WERI-Rb-1 (cell line): ENCODE measurements at regions not wholly inside any gene's neighbourhood (a gene's known extent, or its start where the extent isn't known, plus 50 kb on each side); places are given as distances from the start of the nearest gene placed in this dataset.
"Not testable (repeated sequence)": the region's sequence is repeated elsewhere in the genome, so short reads cannot be mapped to it uniquely, and the experiment has no call there.

Source experiments
- DNase-seq: peaks from one replicate; pipeline ENCODE4 v3.0.0-alpha.2; 2020
- H3K27ac ChIP-seq: fragments of 250-450 bp; sonication (Bioruptor Pico); 2 replicates; pipeline ENCODE4 v1.5.1; 2020; ENCODE audit warnings: mild to moderate bottlenecking, moderate library complexity
- H3K27me3 ChIP-seq: fragments of 250-450 bp; sonication (Bioruptor Pico); 2 replicates; pipeline ENCODE4 v1.5.1; 2021; ENCODE audit warnings: mild to moderate bottlenecking, low read depth, moderate library complexity; ENCODE audit not compliant: insufficient read depth, severe bottlenecking
- H3K36me3 ChIP-seq: fragments of 250-450 bp; sonication (Bioruptor Pico); 2 replicates; pipeline ENCODE4 v1.5.1; 2020; ENCODE audit warnings: mild to moderate bottlenecking, moderate library complexity
- H3K4me3 ChIP-seq: 2 replicates; pipeline ENCODE4 v1.5.1; 2011; ENCODE audit warnings: low read depth, mild to moderate bottlenecking, control low read depth, low read length
- H3K9me3 ChIP-seq: fragments of 250-450 bp; sonication (Bioruptor Pico); 2 replicates; pipeline ENCODE4 v1.5.1; 2021; ENCODE audit warnings: mild to moderate bottlenecking, moderate library complexity; ENCODE audit not compliant: severe bottlenecking
- CTCF ChIP-seq: IDR thresholded peaks from 2 replicates; pipeline ENCODE4 v1.5.1; 2011; ENCODE audit warnings: low read depth, mild to moderate bottlenecking, control low read depth, inconsistent platforms, low read length

GRCh38 chrX:85570496-85570895, 191.0 kb upstream of the POF1B start:
- DNase-seq = peak; percentile 7
- no peaks in the 10 kb centered on the region for H3K9me3 ChIP-seq

GRCh38 chrX:85569686-85570085, 190.2 kb upstream of the POF1B start:
- Histone ChIP-seq H3K27ac (no peak overlapping the region), H3K4me3 (no peak overlapping the region), H3K27me3 (peaks cover 10% of the 10 kb centered on the region), H3K9me3 (no peaks in the 10 kb centered on the region), H3K36me3 (no peaks in the 10 kb centered on the region)
- no peak for TF ChIP-seq CTCF
- no peak for DNase-seq

More at GRCh38 chrX:85570496-85570895, 191.0 kb upstream of the POF1B start:
- Histone ChIP-seq H3K36me3 (no peaks in the 10 kb centered on the region), H3K27me3 (peaks cover 11% of the 10 kb centered on the region), H3K27ac (no peak overlapping the region), H3K4me3 (no peak overlapping the region)
- no peak for TF ChIP-seq CTCF

GRCh38 chrX:85569096-85569495, 189.6 kb upstream of the POF1B start:
- Histone ChIP-seq H3K27me3 (peaks cover 10% of the 10 kb centered on the region), H3K9me3 (no peaks in the 10 kb centered on the region), H3K27ac (no peak overlapping the region), H3K4me3 (no peak overlapping the region), H3K36me3 (no peaks in the 10 kb centered on the region)
- no peak for DNase-seq
- no peak for TF ChIP-seq CTCF

- TF ChIP-seq CTCF = no peak
- Histone ChIP-seq H3K36me3 (no peaks in the 10 kb centered on the region), H3K27ac (no peak overlapping the region), H3K4me3 (no peak overlapping the region), H3K27me3 (no peaks in the 10 kb centered on the region), H3K9me3 (no peaks in the 10 kb centered on the region)
- DNase-seq = peak; percentile 44
Observed at GRCh38 chrX:85561231-85561630, 181.8 kb upstream of the POF1B start.

GRCh38 chrX:85544609-85545008, 165.1 kb upstream of the POF1B start:
- Histone ChIP-seq H3K27ac (no peak overlapping the region), H3K9me3 (no peaks in the 10 kb centered on the region), H3K4me3 (no peak overlapping the region), H3K27me3 (peaks cover 31% of the 10 kb centered on the region), H3K36me3 (no peaks in the 10 kb centered on the region)
- DNase-seq = no peak
- no peak for TF ChIP-seq CTCF

- no peak for TF ChIP-seq CTCF
Observed at GRCh38 chrX:85543866-85544265, 164.4 kb upstream of the POF1B start.

GRCh38 chrX:85529141-85529540, 149.7 kb upstream of the POF1B start:
- H3K4me3 ChIP-seq, H3K36me3 ChIP-seq, H3K27me3 ChIP-seq, DNase-seq, H3K27ac ChIP-seq, H3K9me3 ChIP-seq: not testable (repeated sequence)

More at GRCh38 chrX:85543866-85544265, 164.4 kb upstream of the POF1B start:
- H3K27ac ChIP-seq = no peak overlapping the region
- no peaks in the 10 kb centered on the region for H3K36me3 ChIP-seq
- no peak overlapping the region for H3K4me3 ChIP-seq
- peaks cover 27% of the 10 kb centered on the region for H3K27me3 ChIP-seq
- no peaks in the 10 kb centered on the region for H3K9me3 ChIP-seq
- no peak for DNase-seq
